Fibroblast of skin of scalp (primary cell): ENCODE measurements at regions not wholly inside any gene's neighbourhood (a gene's known extent, or its start where the extent isn't known, plus 50 kb on each side); places are given as distances from the start of the nearest gene placed in this dataset.
A peak's percentile ranks its signal among the peaks of the same experiment; 100 is the strongest.

Experiments
- DNase-seq: peaks from one replicate; pipeline ENCODE4 v3.0.0-alpha.2; 2013

- no peak for DNase-seq
Measured at GRCh38 chr9:86757382-86757720, 190.0 kb downstream of the GAS1 start.

- peak; percentile 19 for DNase-seq
Measured at GRCh38 chr9:86756576-86757381, 190.5 kb downstream of the GAS1 start.

DNA sequence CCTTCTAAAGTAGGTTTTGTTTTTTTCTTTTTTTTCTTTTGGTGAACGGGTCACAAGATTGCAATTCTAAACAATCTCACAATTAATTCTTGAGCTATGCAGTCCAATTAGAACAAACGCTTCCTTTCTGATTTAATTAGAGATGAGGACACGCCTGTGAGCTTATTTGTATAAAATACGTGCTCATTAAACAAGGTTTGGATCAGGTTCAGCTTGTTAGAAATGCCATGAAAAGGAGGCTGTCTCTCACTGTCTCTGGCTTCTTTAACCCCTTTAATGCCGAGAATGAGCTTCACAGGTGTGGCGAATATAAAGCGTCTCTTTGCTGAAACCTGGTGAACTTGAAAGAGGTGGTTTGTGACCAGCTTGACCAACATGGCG is 191.8 kb downstream of the GAS1 start:
- no peak for DNase-seq

DNA sequence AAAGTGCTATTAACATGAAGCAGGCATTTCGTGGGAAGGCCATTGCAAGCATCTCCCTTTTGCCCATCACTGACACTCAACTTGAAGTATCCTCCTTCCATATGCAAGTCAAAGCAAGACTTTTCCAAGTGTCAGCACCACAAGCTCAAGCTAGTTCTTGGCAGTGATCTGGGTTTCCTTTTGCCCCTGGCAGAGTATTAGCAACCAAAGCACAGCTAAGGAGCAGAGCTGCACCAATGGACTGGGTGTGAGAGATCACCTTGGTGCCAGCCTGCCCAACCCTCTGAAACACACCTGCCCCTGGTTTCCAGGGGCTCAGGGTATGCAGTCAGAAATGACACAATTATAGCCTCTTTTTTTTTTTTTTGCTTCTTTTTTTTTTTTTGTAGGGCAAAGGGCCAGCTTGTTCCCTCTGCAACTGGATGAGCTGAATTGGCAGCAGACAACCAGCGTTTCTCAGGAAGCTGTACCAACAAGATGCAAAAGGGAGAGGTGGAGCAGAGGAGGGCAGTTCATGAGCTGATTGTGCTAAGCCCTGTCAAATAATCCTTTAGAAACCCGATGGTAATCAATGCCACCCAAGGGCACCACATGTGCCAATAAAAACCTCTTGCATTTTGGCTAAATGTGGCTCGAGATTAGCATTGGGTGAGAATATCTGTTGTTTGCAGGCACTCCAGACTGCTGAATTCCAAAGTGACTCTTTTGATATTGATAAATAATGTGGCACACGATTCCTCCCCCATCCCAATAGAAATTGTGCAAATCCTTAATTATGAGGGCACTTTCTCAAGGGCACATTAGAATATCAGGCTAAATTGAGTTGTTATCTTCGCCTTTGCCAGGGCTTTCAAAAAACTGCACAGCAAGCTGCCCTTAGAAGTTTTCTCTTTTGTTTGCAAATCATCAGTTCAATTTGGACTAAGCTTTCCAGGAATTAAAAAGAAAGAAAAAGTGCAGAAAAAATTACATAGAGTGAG is 192.4 kb downstream of the GAS1 start:
- no peak for DNase-seq

DNA sequence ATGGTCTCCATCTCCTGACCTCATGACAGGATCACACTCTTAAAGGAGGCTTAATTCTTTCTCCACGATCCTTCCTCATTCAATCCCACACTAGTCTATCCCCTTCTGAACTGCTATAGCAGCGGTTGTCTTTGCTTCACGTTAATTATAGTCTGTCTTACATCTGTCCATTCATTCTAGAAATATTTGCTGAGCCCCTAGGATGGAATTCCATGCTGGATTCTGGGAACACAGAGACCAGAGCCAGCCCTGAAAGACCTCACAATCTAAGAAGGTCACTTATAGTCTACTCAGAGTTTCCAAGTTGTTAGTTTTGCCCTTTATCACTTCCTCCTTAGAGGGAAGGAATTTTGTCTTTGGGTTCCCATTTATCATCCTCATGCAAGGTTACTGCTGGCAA is 193.5 kb downstream of the GAS1 start:
- peak; percentile 56 for DNase-seq

DNA sequence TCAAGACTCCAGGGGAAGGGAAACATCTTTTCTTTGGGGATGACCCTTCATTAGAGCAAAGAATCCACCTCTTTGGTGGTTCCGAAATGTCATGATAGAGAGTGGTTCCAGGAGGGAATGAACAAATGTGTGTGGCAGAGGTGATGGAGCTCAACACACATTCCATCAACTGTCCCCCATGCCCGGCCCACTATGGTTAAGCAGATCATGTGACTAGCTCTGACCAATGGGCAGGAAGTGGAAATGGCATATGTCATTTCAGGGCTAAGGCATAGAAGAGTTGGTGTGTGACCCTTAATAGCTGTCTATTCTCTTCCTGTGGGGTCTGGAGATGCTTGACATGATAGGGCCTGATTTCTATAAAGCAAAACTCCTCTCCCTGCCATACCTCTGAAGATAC is 194.6 kb downstream of the GAS1 start:
- DNase-seq = no peak

GRCh38 chr9:86751956-86752355 is 195.3 kb downstream of the GAS1 start:
- DNase-seq = no peak

DNA sequence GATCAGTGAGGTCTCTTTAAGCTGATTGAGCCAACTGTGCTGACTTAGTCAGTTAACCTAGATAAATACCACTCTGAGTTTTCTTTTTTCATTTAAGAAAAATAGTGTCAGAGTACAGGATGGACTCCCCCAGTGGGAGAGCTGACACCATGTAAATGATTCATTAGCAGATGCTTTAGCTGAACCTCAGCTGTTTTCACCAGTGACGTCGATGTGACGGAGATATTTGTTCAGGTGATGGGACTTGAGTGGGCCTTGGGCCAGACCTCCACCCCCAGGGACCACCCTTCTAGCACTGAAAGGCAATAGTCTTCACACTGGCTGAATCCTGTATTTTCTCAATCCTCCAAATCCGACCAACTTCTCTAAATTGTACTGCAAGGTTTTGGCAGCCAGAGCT is 196.1 kb downstream of the GAS1 start:
- DNase-seq = peak; percentile 47

DNA sequence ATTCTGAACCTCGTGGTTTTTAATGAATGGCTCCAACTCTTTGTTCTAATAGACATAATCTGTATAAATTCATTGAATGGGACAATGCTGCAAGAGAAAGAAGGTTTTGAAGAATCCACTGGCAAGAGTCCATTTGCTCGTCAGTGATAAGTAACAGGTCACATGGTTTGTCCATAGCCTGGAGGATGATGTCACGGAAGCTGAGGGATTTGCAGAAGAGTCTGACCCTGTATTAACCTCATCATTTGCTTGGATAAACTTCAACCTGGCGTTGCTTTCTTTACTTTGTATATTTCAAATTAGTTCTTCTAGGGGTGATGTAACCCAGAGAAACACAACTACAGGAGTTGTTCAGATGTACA is 197.4 kb downstream of the GAS1 start:
- DNase-seq = peak; percentile 78

GRCh38 chr9:86749161-86749893 is 198.0 kb downstream of the GAS1 start:
- DNase-seq = no peak

DNA sequence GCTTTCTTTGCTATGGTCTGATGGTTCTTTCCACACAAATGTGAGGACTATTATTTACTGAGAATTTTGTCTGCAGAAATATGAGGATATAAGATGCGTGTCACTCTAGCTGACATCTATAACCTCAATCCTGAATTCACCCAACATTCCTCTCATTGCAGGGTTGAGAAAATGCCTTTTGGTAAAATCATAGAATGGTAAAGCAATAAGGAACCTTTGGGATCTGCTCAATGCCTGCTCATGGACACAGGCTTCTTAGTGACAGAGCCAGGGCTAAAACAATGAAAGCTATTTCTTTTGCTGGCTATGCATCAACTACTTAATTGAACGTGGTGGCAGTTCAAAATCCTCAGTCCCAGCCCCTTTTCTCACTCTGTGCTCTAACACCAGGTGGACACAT is 199.6 kb downstream of the GAS1 start:
- DNase-seq = peak; percentile 79

- DNase-seq = peak; percentile 73
Measured at GRCh38 chr9:86741311-86742208, 205.7 kb downstream of the GAS1 start.

GRCh38 chr9:86735772-86736458 is 211.4 kb downstream of the GAS1 start:
- DNase-seq = no peak

DNA sequence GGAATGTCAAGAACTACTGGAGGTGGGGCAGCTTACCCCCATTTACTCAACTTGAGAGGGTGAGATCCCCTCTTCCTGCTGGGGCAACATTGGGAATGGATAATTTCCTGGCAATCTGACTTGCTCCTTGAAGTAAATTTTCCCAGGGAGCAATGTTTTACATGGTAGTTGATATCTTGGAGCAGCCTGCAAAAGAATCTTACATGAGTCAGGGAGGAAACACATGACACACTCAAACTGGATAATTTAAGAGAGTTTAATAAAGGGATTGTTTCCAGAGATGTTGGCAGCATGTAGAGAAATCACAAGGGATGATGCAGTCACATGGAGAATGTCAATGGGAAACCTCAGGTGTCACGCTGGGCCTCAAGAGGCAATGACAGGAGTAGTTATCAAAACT is 212.5 kb downstream of the GAS1 start:
- peak; percentile 86 for DNase-seq

DNA sequence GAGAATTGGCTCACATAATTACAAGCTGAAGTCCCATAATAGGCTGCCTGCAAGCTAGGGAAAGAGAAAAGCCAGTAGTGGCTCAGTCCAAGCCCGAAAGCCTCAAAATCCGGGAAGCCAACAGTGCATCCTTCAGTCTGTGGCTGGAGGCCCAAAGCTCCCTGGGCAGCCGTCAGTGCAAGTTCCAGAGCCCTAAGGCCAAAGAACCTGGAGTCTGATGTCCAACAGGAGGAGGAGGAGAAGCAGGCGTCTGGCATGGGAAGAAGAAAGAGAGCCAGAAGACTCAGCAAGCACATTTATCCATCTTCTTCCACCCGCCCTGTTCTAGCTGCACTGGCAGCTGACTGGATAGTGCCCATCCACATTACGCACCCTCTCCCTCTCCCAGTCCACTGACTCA is 213.4 kb downstream of the GAS1 start:
- DNase-seq = no peak

GRCh38 chr9:86732514-86733171 is 214.7 kb downstream of the GAS1 start:
- DNase-seq = peak; percentile 83

DNA sequence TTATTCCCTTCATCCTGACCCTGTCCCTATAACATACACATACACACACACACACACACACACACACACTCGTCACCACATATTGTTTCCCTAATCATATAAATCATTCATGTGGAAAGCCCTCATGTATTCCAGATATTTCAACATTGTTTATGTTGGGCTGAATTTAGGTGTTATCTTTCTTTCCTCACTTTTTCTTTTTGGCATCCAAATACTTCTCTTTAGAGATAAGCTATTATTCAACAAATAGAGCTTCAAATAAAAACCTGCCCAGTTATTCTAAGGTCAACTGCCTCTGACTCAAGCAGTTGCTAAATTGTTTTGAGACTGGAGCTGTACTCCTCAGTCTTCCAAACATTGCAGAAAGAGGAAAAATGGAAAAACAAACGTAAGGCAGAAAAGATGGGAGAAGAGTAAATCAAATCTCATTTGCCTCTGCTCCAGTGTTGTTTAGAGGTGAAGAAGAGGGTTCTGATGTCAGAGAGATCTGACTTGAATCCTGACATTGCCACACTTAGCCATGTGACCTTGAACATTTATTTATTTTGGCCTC is 215.7 kb downstream of the GAS1 start:
- peak; percentile 35 for DNase-seq

GRCh38 chr9:86730163-86730928 is 217.0 kb downstream of the GAS1 start:
- no peak for DNase-seq

- DNase-seq = no peak
Measured at GRCh38 chr9:86724529-86724928, 222.8 kb downstream of the GAS1 start.

DNA sequence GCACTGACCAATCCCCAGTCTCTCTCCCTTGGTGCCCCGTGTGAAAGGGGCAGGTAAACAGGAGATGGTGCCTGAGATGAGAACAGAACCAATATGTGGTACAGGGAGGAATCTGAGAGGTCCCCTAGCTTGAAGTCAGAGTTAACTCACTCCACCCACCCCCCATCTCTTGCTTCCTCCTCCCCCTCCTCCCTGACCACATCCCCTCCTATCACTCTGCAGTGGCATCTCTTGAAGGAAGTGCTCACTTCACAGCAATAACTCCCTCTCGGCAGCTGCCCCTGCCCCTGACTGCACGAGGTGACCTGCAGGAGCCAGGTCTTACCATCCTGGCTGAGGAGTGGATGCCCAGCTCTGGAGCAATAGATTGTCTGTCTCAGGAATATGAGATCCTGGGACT is 224.0 kb downstream of the GAS1 start:
- peak; percentile 34 for DNase-seq
